Bronchial epithelial cell (primary cell): ENCODE measurements at regions not wholly inside any gene's neighbourhood (a gene's known extent, or its start where the extent isn't known, plus 50 kb on each side); places are given as distances from the start of the nearest gene placed in this dataset.
"Not testable (repeated sequence)": the region's sequence is repeated elsewhere in the genome, so short reads cannot be mapped to it uniquely, and the experiment has no call there.

Experiments used
- DNase-seq: peaks from one replicate; pipeline ENCODE4 v3.0.0-alpha.2; 2010; ENCODE audit warnings: low read depth
- FAIRE-seq: peaks from 2 replicates; lab custom pipeline; 2011; peaks lifted over from hg19 to GRCh38; lab: Jason Lieb, UNC
- H3K27me3 ChIP-seq: 2 replicates; pipeline ENCODE4 v1.5.1; 2011; ENCODE audit warnings: low read length; ENCODE audit not compliant: control insufficient read depth, insufficient read depth
- H3K36me3 ChIP-seq: 2 replicates; pipeline ENCODE4 v1.5.1; 2011; ENCODE audit warnings: low read length; ENCODE audit not compliant: control insufficient read depth, insufficient read depth
- H3K4me3 ChIP-seq: 2 replicates; pipeline ENCODE4 v1.5.1; 2011; ENCODE audit warnings: mild to moderate bottlenecking, low read depth, low read length, control low read depth
- CTCF ChIP-seq: IDR thresholded peaks from 2 replicates; pipeline ENCODE4 v1.5.1; 2011; ENCODE audit warnings: mild to moderate bottlenecking, moderate library complexity, low read length, control low read depth, inconsistent platforms; ENCODE audit not compliant: insufficient read depth, severe bottlenecking

GRCh38 chr2:51290725-51291124 is 258.8 kb upstream of the NRXN1 start:
- no peaks in the 10 kb centered on the region for H3K27me3 ChIP-seq
- FAIRE-seq (no peak), DNase-seq (peak; percentile 8)
- TF ChIP-seq CTCF, result no peak
- H3K36me3 ChIP-seq, result no peaks in the 10 kb centered on the region
- no peak overlapping the region for H3K4me3 ChIP-seq

GRCh38 chr2:51289045-51289444 is 257.1 kb upstream of the NRXN1 start:
- Histone ChIP-seq H3K27me3 (no peaks in the 10 kb centered on the region), H3K4me3 (no peak overlapping the region), H3K36me3 (no peaks in the 10 kb centered on the region)
- FAIRE-seq (no peak), DNase-seq (no peak)
- no peak for TF ChIP-seq CTCF

GRCh38 chr2:51268191-51268590 is 236.3 kb upstream of the NRXN1 start:
- Histone ChIP-seq H3K36me3 (no peaks in the 10 kb centered on the region), H3K4me3 (no peak overlapping the region), H3K27me3 (no peaks in the 10 kb centered on the region)
- TF ChIP-seq CTCF, result no peak
- DNase-seq (no peak), FAIRE-seq (no peak)

GRCh38 chr2:51265539-51265938 is 233.6 kb upstream of the NRXN1 start:
- no peak for FAIRE-seq
- Histone ChIP-seq H3K36me3 (no peaks in the 10 kb centered on the region), H3K4me3 (no peak overlapping the region), H3K27me3 (no peaks in the 10 kb centered on the region)
- DNase-seq, result no peak
- TF ChIP-seq CTCF, result no peak

- no peaks in the 10 kb centered on the region for H3K36me3 ChIP-seq
- no peak overlapping the region for H3K4me3 ChIP-seq
- no peaks in the 10 kb centered on the region for H3K27me3 ChIP-seq
- DNase-seq (peak; percentile 7), FAIRE-seq (no peak)
- TF ChIP-seq CTCF, result no peak
Observed at GRCh38 chr2:51263951-51264350, 232.0 kb upstream of the NRXN1 start.

- not testable (repeated sequence) for FAIRE-seq, DNase-seq
Observed at GRCh38 chr2:51263101-51263500, 231.2 kb upstream of the NRXN1 start.

More at GRCh38 chr2:51263101-51263500, 231.2 kb upstream of the NRXN1 start:
- not testable (repeated sequence) for H3K27me3 ChIP-seq, H3K36me3 ChIP-seq, H3K4me3 ChIP-seq
